ENCODE measurements at regions not wholly inside any gene's neighbourhood (a gene's known extent, or its start where the extent isn't known, plus 50 kb on each side); places are given as distances from the start of the nearest gene placed in this dataset.
"Not testable (repeated sequence)": the region's sequence is repeated elsewhere in the genome, so short reads cannot be mapped to it uniquely, and the experiment has no call there.

- peak; percentile 72 for DNase-seq
These were observed 94.4 kb downstream of the TRIM43 start for GRCh38 chr2:95686056-95686825.

DNA sequence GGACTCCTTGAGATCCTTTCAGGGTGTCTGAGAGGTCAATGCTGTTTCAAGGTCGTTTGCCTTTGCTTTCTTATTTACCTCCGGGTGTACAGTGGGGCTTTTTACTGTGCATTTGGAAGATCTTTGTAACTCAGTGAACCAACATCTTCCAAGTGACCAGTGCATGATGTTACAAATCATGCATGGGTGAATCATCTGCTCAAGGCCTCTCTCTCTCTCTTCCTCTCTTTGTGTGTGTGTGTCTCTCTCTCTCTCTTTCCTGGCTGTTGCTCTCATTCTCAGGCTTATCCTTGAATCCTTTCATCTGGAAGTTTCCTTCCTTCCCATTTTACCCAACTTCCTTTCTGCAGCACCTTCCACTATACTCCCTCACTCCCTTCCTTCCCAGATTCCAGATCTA lies 96.1 kb downstream of the TRIM43 start:
- DNase-seq: peak; percentile 61

DNA sequence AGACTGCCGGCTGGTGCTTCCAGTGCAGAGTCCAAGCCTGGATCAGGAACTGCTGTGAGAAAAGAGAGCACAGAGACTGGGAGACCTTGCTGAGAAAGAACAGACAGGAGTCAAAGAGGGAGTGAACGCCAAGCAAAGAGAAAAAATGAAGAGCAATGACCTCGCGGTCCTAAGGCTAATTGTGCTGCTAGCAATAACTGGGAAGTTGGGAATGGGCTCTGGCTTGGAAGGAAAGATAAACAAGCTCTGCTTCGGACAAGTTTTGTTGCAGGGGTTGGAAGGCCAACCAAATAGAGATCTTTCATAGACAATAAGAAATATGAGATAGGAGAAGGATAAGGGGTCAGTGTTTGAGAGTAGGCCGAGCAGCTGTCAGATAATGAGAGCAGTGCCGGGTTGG lies 99.4 kb downstream of the TRIM43 start:
- not testable (repeated sequence) for DNase-seq

DNA sequence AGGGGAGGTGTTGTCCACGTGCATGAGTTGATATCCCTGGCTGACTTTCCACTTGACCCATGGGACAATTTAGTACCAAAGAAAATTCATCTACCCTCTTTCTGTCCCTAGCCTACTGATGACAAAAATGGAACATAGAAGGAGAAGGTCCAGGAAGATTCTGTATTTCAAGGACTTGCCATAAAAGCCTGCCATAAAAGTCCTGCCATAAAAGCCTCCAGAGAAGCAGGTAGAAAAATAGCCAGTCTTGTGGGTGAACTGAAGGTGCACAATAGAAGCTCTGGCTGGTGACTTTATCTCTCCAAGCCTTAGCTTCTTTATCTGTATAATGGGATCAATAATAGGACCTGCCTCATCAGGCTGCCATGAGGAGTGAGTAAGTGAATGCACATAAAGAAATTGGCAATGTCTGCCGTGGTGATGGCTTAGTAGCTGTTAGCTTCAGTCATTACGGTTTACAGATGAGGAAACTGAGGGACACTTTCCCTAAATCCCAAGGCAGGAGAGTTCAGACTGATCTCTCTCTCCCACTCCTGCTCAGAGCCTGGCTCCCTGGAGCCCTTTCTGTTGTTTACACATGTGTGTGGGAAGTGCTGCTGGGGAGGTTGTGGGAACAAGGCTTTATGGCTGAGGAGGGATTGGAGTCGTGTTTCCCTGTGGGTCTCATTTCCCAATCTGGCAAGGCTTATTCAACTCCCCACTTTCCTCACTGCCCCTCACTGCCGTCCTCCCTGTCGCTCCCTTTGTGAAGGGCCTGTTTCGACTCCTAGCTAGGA lies 101.5 kb downstream of the TRIM43 start:
- not testable (repeated sequence) for DNase-seq

DNA sequence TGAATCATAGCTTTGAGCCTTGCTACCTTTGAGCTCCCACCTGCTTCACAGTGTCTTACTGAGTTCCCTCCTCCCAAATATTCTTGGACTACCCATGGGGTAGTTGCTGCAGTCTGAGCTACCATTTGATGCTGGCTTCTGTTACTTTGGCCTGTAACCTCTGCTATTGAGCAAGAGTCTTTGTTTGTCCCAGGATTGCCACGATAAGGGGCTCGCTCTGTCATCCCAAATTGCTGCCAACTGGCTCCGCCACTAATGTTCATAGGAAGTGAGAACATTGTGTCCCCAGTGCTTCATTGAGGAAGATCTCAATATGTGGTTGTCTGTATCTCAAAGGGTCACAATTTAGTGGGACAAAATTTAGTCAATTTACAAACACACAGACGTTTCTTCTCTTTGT lies 103.8 kb downstream of the TRIM43 start:
- DNase-seq: no peak

DNA sequence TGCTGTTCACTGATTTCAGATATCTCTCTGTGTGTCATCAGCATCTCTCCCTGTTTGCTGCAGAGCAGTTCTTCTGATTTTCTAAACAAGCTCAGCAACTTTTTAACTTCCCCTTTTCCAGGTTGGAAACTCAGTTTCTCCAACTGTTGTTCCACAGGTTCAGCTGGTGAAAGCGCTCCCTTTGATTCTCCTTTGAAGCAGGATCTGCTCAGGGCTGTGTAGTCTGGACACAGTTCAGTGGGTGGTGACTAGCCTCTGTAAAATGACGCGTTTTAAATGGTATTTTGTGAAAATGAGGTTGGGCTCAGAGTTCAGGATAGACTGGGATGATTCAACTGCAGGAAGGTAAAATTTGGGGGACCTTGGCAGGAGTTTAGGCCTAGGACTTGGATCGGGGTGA lies 106.3 kb downstream of the TRIM43 start:
- peak; percentile 21 for DNase-seq

GRCh38 chr2:95699201-95700184 lies 107.7 kb downstream of the TRIM43 start:
- DNase-seq: not testable (repeated sequence)

- DNase-seq: no peak
These were observed 108.7 kb downstream of the TRIM43 start for GRCh38 chr2:95700519-95700918.

GRCh38 chr2:95702471-95702870 lies 110.7 kb downstream of the TRIM43 start:
- no peak for DNase-seq

DNA sequence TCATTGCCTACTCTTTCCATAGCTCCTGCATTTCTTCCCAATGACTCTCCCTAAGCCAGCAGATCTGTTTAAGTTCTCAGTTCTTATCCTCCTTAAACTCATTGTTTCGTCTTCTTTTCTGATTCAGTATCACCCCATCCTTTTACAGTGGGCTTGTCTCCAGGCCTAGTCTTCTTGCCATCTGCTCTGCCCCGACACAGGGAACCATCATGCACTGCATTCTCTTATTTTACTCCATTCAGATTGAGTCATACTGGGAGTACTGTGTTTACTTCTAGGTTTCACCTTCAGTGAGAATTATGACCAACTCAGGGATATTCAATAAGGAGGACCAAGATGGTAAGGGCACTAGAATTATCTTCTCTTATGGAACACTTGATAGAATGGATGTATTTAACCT lies 115.4 kb downstream of the TRIM43 start:
- DNase-seq: not testable (repeated sequence)

DNA sequence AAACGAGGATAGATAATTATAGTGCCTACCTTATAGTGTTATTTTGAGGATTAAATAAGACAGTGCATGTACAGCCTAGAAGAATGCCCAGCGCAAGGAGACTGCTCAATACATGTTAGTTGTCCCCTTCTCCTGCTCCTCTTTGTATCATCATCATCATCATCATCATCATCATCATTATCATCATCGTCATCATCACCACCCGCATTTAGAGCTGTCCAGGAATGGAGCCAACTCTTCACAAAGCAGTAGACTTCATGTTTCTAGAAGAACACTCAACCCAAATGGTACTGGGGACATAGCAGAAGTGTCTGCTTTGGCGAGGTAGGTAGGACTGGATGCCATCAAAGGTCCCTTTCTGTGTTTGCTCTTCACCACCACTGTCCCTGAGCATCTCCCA lies 116.0 kb downstream of the TRIM43 start:
- no peak for DNase-seq

DNA sequence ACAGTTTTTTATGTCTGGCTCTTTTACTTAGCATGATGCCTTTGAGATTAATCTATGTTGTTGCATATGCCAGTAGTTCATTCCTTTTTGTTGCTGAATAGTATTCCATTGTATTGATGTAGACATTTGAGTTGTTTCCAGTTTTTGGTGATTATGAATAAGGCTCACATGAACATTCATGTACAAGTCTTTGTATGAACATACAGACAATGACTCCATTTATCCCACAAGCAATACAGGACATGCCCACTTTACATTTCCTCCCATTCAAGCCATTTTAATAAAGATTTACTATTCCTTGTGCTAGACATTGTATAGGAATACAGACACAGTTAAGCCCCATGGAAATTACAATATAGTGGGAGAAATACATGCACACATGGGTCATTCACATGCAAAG lies 118.0 kb downstream of the TRIM43 start:
- no peak for DNase-seq

GRCh38 chr2:95713470-95714177 lies 121.8 kb downstream of the TRIM43 start:
- DNase-seq: not testable (repeated sequence)

GRCh38 chr2:95714398-95714797 lies 122.6 kb downstream of the TRIM43 start:
- DNase-seq: not testable (repeated sequence)

DNA sequence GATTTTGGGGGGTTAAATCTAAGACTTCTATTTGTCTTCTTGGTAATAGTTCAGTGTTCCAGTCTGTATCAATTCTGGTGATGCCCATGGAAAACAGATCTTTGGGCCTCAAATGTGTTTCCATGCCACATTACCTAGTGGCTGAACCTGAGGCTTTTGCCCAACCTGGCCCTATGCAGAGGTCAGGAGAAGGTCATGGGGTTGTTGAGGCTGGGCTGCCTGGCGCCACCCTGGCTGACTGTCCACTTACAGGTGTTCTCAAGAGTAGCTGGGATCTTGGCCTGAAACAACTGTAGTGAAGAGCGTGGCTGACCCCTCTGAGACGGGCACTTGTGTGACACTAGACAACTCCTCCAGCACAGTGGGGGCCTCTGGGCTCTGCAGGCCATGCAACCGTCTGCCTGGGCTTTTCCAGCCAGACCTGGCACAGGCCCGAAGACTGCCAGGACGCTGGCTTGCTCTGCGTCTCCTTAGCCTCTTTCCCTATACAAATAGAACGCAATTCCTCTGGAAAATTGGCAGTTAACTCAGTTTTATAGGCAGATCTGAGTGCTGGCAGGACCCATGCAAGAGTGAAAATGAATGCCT lies 127.8 kb downstream of the TRIM43 start:
- DNase-seq: no peak

DNA sequence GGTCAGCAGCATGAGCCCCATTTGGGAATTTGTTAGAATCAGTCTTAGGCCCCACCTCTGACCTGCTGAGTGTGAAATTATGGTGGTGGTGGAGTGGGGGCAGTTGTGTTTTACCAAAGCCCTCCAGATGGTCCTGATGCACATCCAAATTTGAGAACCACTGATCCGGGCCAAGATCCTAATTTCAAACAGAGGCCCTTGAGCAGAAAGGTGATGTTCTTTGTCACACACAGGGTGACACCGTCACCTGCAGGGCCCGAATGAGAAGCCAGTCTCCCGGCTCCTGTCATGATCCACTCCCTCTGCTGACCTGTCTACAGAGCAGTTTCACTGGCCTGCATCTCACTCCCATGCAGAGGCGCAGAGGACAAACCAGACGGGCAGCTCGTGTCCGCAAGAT lies 129.9 kb downstream of the TRIM43 start:
- DNase-seq: no peak

- DNase-seq: no peak
These were observed 130.4 kb downstream of the TRIM43 start for GRCh38 chr2:95722131-95722697.

DNA sequence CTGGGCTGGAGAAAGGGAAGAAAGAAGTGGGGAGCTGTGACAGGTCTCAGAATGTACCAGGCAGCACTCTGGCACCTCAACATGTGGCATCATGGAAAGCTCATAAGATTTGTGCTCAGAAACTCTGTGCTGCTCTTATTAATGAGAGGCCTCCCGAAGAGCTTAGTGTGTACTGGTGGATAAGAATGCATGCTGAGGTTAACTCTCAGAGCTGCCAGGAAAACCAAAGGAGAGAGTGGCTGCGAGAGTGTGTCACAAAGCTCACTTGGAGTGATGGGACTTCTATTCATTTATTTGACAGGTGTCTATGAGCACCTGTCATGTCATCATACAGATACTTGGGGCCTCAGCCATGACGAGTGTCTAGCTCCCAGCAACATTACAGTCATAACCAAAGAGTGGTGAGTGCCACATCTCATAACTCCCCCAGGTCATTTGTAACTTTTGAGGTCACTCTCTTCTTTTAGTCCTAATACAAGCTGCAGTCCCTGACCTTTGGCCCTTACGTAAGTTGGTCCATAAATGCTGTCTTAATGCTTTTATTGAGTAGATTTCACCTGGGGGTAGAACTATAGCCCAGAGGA lies 131.9 kb downstream of the TRIM43 start:
- not testable (repeated sequence) for DNase-seq

DNA sequence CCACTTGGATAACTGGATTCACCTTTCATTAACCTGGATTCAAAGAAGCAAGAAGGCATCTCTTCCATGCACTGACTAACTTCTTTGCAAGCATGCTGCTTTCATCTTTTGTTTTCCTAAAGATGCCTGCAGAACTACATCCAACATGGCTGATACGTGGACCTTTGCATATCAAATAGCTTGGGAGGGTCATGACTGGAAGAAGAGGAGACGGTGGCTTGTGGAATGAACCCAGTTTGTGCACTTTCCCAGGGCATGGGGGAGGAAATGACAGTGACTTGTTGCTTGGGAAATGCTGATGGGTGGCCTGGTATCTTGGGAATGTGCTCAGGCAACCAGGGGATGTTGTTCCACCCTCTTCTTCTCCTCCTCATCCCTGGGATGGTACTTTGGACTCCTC lies 133.4 kb downstream of the TRIM43 start:
- peak; percentile 1 for DNase-seq

- DNase-seq: peak; percentile 38
These were observed 133.9 kb downstream of the TRIM43 start for GRCh38 chr2:95725677-95726076.

GRCh38 chr2:95727420-95727819 lies 135.6 kb downstream of the TRIM43 start:
- not testable (repeated sequence) for DNase-seq
